GM12873 (cell line): ENCODE measurements at regions not wholly inside any gene's neighbourhood (a gene's known extent, or its start where the extent isn't known, plus 50 kb on each side); places are given as distances from the start of the nearest gene placed in this dataset.

Experiments used
- TF ChIP-seq, protein P1 (sequence below): IDR thresholded peaks from 2 replicates; pipeline ENCODE4 v1.5.1; 2012; ENCODE audit warnings: low read depth, mild to moderate bottlenecking, moderate library complexity, low read length, control low read depth; ENCODE audit not compliant: insufficient read depth; ENCODE audit errors: missing control alignments

DNA sequence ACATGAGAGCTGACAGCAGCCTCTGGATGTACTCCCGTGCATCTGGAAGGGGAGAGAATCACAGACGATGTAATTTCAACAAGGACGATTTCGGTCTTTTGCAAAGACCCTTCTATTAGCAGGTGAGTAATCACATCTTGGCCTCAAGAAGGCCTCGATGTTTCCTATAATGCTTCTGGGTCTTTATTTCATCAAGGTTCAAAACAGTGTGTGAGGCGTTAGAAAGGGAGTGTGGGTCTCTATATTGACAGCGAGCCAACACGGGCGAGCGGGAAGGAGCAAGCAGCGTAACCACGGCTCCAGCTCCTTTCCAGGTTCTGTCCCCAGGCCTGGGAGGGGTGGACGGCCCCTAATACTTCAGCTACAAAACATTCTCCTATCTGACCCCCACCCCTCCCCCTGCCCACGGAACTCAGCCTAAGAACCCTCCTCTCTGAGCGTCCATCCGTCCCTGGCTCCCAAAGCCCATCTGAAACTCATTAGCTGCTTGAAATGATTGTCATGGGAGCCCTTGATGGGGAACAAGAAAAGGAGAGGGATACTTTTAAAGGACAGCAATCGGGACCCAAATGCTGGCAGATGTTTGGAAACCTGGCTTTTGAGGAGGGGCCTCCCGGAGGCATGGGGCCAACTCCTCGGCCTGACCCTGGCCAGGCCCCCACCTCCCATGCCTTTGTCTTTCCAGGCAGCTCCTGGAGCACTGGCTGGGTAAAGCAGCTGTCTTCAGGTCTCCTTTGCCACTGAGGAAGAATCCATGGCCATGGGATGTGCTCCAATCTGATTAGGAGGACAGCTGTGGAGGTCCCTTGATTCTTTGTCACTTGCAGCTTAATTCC, 250.8 kb downstream of the FOXD2 start:
- TF ChIP-seq, protein P1, sequence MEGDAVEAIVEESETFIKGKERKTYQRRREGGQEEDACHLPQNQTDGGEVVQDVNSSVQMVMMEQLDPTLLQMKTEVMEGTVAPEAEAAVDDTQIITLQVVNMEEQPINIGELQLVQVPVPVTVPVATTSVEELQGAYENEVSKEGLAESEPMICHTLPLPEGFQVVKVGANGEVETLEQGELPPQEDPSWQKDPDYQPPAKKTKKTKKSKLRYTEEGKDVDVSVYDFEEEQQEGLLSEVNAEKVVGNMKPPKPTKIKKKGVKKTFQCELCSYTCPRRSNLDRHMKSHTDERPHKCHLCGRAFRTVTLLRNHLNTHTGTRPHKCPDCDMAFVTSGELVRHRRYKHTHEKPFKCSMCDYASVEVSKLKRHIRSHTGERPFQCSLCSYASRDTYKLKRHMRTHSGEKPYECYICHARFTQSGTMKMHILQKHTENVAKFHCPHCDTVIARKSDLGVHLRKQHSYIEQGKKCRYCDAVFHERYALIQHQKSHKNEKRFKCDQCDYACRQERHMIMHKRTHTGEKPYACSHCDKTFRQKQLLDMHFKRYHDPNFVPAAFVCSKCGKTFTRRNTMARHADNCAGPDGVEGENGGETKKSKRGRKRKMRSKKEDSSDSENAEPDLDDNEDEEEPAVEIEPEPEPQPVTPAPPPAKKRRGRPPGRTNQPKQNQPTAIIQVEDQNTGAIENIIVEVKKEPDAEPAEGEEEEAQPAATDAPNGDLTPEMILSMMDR: no peak

DNA sequence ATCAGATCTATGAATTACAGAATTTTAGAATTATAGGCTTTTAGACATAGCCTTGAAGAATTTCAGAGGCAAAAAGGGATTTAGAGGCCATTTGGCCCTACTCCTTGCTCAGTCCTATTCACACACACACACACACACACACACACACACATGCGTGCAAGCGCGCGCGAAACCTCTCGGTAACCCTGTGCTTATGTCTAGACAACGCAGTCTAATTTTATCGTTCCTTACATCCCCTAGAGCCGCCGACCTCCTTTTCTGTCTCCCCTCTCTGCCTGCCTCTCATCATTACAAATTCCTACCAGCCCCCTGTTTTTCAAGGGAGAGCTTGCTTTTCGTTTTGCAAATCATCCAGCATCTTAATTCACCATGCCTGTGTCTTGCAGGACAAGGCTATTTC, 252.1 kb downstream of the FOXD2 start:
- TF ChIP-seq, protein P1: no peak

DNA sequence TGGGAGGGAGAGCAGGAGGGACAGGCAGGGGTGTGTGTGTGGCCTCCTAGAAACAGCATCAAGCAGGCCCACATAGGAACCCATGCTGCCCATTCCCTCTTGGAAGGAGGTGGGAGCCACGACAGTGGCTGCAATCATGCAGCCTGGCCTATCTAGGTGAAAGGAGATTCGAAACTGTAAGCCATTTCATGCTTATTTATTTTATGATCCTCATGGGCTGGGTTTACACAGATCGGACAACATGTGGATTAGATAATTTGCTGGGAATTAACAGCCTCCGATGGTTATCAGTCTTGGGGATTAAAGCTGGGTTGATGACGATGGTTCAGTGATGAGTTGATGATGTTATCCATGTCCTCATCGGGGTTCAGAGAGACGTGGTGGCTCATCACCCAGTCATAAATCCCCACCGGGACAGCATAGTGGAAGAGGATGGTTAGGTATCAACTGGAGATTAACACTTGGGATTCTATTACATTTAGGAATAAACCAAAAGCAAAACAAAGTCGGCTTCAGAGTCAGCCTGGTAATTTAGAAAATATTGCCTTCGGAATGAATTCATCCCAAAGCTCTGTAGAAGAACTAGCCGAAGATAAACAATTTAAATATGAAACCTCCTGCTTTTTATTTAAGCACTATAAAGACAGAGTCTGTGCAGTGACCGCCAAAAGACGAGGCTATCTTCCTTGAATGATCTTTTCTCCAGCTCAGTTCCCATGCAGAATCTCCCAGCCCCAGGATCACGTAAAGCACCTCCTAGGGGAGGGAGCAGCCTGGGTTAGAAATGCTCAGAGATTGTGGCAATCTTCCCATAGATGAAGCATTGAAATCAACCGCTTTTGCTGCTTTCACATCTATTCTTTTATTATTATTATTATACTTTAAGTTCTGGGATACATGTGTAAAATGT, 252.8 kb downstream of the FOXD2 start:
- TF ChIP-seq, protein P1: no peak

DNA sequence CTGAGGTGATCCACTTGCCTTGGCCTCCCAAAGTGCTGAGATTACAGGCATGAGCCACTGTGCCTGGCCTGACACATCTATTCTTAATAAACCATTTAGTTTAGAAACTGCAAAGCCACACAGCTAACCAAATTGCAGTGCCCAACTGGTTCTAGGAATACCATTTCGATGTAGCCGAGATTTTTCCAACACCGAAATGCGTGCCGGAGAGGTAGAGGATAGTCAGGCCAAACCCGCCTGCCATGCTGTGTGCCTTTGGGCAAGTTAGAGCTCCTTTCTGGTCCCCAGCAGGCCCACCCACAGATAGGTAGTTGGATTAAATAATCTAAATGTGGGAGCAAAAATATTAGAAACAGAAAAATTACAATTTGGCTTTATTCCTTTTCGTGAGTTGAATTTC, 254.4 kb downstream of the FOXD2 start:
- TF ChIP-seq, protein P1: no peak

DNA sequence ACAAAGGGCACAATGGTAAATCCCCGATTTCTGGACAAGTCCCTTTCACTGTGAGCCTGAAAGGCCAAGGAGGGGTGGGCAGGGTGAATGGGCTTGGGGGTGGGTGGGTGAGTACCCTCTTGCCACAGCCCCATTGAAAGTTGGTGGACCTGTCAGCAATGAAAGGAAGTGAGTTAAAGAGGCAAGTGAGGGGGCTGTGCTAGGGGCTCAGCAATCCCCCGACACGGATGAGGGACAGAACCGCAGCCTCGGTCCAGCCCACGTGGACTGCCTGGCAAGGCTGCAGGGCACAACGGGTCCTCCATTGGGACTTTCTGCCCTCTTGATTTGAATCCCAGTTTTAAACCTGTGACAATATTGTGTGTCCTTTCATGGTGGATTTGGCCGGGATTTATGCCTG, 255.3 kb downstream of the FOXD2 start:
- TF ChIP-seq, protein P1: no peak

DNA sequence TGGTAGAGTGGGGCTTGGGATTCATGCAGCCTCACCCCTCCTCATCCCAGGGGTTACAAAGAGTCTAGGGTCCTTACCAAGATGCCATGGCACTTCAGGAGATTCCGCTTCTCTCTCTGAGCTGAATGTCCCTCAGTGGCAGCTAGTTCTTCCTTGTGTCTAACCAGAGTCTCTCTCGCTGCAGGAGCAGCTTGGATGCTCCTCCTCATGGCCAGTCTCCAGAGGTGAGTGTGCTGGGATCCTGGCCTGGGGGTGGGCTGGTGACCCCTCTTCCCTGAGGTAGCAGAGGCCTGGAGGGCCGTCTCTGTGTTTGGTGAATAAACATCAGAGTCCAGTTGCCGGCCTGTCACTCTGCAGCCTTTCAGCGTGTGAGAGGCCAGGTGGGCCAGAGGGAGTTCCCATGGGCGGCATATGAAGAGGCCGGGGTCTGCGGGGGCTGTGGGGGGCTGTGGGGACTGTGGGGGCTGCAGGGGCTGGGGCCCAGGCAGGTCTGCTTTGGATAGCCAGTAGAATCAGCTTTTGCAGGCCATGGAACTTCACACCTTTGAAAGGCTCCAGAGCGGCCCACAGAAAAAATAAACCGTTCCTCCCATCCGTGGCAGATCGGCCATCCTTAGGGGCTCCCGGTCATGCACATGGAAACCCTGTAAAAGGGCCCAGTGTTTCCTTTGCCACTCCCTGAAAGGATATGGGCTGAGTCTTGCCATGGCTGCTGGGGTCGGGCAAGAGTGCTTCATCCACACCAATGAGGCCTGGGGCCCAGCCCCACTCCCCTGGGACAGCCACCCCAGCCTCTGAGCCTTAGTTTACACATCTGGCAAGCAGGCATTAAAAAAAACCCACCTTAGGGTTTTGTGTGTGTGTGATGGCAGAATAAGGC, 256.4 kb downstream of the FOXD2 start:
- TF ChIP-seq, protein P1: no peak
